GM12878 (cell line): ENCODE measurements at regions not wholly inside any gene's neighbourhood (a gene's known extent, or its start where the extent isn't known, plus 50 kb on each side); places are given as distances from the start of the nearest gene placed in this dataset.

Source experiments
- ATAC-seq: fragments of 200-7000 bp; cut with Tn5 transposase; 3 replicates; pipeline ENCODE4 v1.9.1; 2020; ENCODE audit warnings: mild to moderate bottlenecking, moderate library complexity
- BruUV-seq: library from RNA; stranded (reverse); fragments of 400-500 nt; replicated peaks from 2 replicates; lab custom pipeline; 2021; lab: Mats Ljungman, UMichigan
- CTCF ChIA-PET: fragments of 300-600 bp; sonication (Branson Sonifier 250); formaldehyde crosslinking; extraction: SDS; loops from one replicate; lab custom pipeline; 2021; ENCODE audit warnings: inconsistent platforms; lab: Yijun Ruan, JAX
- POLR2A ChIA-PET: fragments of 350-600 bp; formaldehyde crosslinking; extraction: SDS; loops from one replicate; lab custom pipeline; 2021; ENCODE audit warnings: inconsistent platforms; lab: Charles Lee
- RAD21 ChIA-PET: fragments of 300-600 bp; sonication (Branson Sonifier 250); formaldehyde crosslinking; loops from one replicate; lab custom pipeline; 2023; ENCODE audit warnings: antibody characterized with exemption; ENCODE audit not compliant: unreplicated experiment; lab: Charles Lee
- SMC1A ChIA-PET: fragments of 300-600 bp; sonication (Branson Sonifier 250); formaldehyde crosslinking; loops from one replicate; lab custom pipeline; 2023; ENCODE audit not compliant: unreplicated experiment, uncharacterized antibody; lab: Charles Lee
- DNase-seq: peaks from one replicate; pipeline ENCODE4 v3.0.0-alpha.2; 2011; ENCODE audit warnings: low read depth, low spot score
- FAIRE-seq: peaks from 3 replicates; lab custom pipeline; 2011; peaks lifted over from hg19 to GRCh38; lab: Jason Lieb, UNC
- H2AFZ ChIP-seq: 2 replicates; pipeline ENCODE4 v1.6.0; 2011; ENCODE audit warnings: low read depth, low read length, control low read depth; ENCODE audit not compliant: control insufficient read depth
- H3K27ac ChIP-seq: 2 replicates; pipeline ENCODE4 v1.5.1; 2011; ENCODE audit warnings: control low read depth; ENCODE audit not compliant: control insufficient read depth, insufficient read depth
- H3K27me3 ChIP-seq, 2 experiments: replicated peaks in 1 of 2; 2 replicates each; pipeline versions ENCODE4 v1.6.0 to v1.6.1; 2011; ENCODE audit warnings: low read length in 1 of 2; ENCODE audit not compliant: control insufficient read depth in 2 of 2, insufficient read depth in 2 of 2
- H3K36me3 ChIP-seq, 2 experiments: 2 replicates each; pipeline ENCODE4 v1.5.1; 2011; ENCODE audit warnings: low read length in 1 of 2; ENCODE audit not compliant: control insufficient read depth in 2 of 2, insufficient read depth in 2 of 2
- H3K4me1 ChIP-seq: 2 replicates; pipeline ENCODE4 v1.6.1; 2011; ENCODE audit warnings: mild to moderate bottlenecking, low read length, moderate library complexity, mixed read lengths; ENCODE audit not compliant: control insufficient read depth, insufficient read depth
- H3K4me2 ChIP-seq: 2 replicates; pipeline ENCODE4 v1.6.0; 2011; ENCODE audit warnings: control low read depth; ENCODE audit not compliant: control insufficient read depth, insufficient read depth
- H3K4me3 ChIP-seq: fragments of 200-600 bp; sonication (generic); 2 replicates; pipeline ENCODE4 v1.5.1; 2016
- H3K79me2 ChIP-seq: 2 replicates; pipeline ENCODE4 v1.6.0; 2011; ENCODE audit warnings: low read length; ENCODE audit not compliant: control insufficient read depth, insufficient read depth
- H3K9ac ChIP-seq: 2 replicates; pipeline ENCODE4 v1.8.0; 2011; ENCODE audit warnings: low read length, control low read depth, mixed read lengths; ENCODE audit not compliant: control insufficient read depth, insufficient read depth
- H3K9me3 ChIP-seq: replicated peaks from 3 replicates; pipeline ENCODE4 v1.5.1; 2011; ENCODE audit warnings: mild to moderate bottlenecking, low read length; ENCODE audit not compliant: control insufficient read depth, insufficient read depth
- H4K20me1 ChIP-seq: 2 replicates; pipeline ENCODE4 v1.6.0; 2011; ENCODE audit not compliant: control insufficient read depth, insufficient read depth
- ATF2 ChIP-seq: IDR thresholded peaks from 2 replicates; pipeline ENCODE4 v1.6.1; 2012; ENCODE audit warnings: low read length, inconsistent platforms
- ATF7 ChIP-seq: fragments of 450-650 bp; IDR thresholded peaks from 2 replicates; pipeline ENCODE4 v1.6.1; 2016; ENCODE audit warnings: low read depth, mild to moderate bottlenecking
- CBFB ChIP-seq: IDR thresholded peaks from 2 replicates; pipeline ENCODE4 v1.6.1; 2016; ENCODE audit warnings: antibody characterized with exemption, low read depth
- EED ChIP-seq: sonication (generic); IDR thresholded peaks from 2 replicates; pipeline ENCODE4 v1.6.1; 2016; ENCODE audit warnings: antibody characterized with exemption, low read depth
- EGR1 ChIP-seq, 2 experiments: IDR thresholded peaks; 1 replicate in 1 of 2; 2 replicates in 1 of 2; pipeline ENCODE4 v1.6.1; 2011 to 2012; ENCODE audit warnings: low read depth in 2 of 2, low read length in 2 of 2, borderline replicate concordance in 1 of 2, mild to moderate bottlenecking in 1 of 2, moderate library complexity in 1 of 2
- MEF2B ChIP-seq: fragments of 450-650 bp; IDR thresholded peaks from 2 replicates; pipeline ENCODE4 v1.6.1; 2018; ENCODE audit warnings: mild to moderate bottlenecking, moderate library complexity; ENCODE audit not compliant: partially characterized antibody, poor library complexity, severe bottlenecking
- MXI1 ChIP-seq: fragments of 150-350 bp; IDR thresholded peaks from 2 replicates; pipeline ENCODE4 v1.6.1; 2011; ENCODE audit warnings: low read depth, mild to moderate bottlenecking, inconsistent platforms, low read length, improper control_type of control experiment
- POLR2AphosphoS5 ChIP-seq: IDR thresholded peaks from 2 replicates; pipeline ENCODE4 v1.6.1; 2011; ENCODE audit warnings: mild to moderate bottlenecking, low read length, inconsistent platforms
- SMC3 ChIP-seq: IDR thresholded peaks from 2 replicates; pipeline ENCODE4 v1.6.1; 2011; ENCODE audit warnings: low read length, improper control_type of control experiment, borderline replicate concordance
- SREBF1 ChIP-seq: IDR thresholded peaks from 2 replicates; pipeline ENCODE4 v1.6.1; 2012; ENCODE audit warnings: mild to moderate bottlenecking, low read length
- STAT1 ChIP-seq: fragments of 450-650 bp; conservative IDR thresholded peaks from 2 replicates; pipeline ENCODE4 v1.6.1; 2014; ENCODE audit warnings: antibody characterized with exemption, mild to moderate bottlenecking
- SUPT20H ChIP-seq: IDR thresholded peaks from 2 replicates; pipeline ENCODE4 v1.6.1; 2011; ENCODE audit warnings: low read depth, mild to moderate bottlenecking, low read length, moderate library complexity, borderline replicate concordance; ENCODE audit not compliant: control insufficient read depth
- TCF12 ChIP-seq: IDR thresholded peaks from 2 replicates; pipeline ENCODE4 v1.6.1; 2011; ENCODE audit warnings: low read depth, mild to moderate bottlenecking, low read length
- ZNF207 ChIP-seq: fragments of 450-650 bp; IDR thresholded peaks from 2 replicates; pipeline ENCODE4 v1.6.1; 2014; ENCODE audit warnings: antibody characterized with exemption, mild to moderate bottlenecking, borderline replicate concordance
- ZNF217 ChIP-seq: fragments of 450-650 bp; IDR thresholded peaks from 2 replicates; pipeline ENCODE4 v1.6.1; 2017; ENCODE audit warnings: antibody characterized with exemption, mild to moderate bottlenecking
- ZNF622 ChIP-seq: fragments of 450-650 bp; IDR thresholded peaks from 2 replicates; pipeline ENCODE4 v1.6.1; 2017; ENCODE audit warnings: mild to moderate bottlenecking, inconsistent platforms
- WGBS: methylation state at CpG from one replicate; pipeline ENCODE4 v1.1.6; 2016; ENCODE audit warnings: low lambda C conversion rate; ENCODE audit not compliant: insufficient replicate concordance, insufficient coverage; ENCODE audit errors: missing lambda C conversion rate; 5-methylcytosine and 5-hydroxymethylcytosine counted together
- in situ Hi-C: fragments of 300-500 bp; cut with MboI; formaldehyde crosslinking; loops from 9 replicates; pipeline ENCODE4 v1.14.3; 2018; ENCODE audit warnings: mixed read lengths
- intact Hi-C: fragments of 100-400 bp; cut with micrococcal nuclease; formaldehyde crosslinking; loops from one replicate; pipeline ENCODE4 v1.14.2; 2022; ENCODE audit not compliant: unreplicated experiment

- intact Hi-C loops (no loop called here), in situ Hi-C loops (no loop called here)
- H3K27ac ChIP-seq = no peak overlapping the region
- H4K20me1 ChIP-seq = no peaks in the 10 kb centered on the region
- no peak overlapping the region for H3K4me2 ChIP-seq
- no peaks in the 10 kb centered on the region for H3K36me3 ChIP-seq
- H3K79me2 ChIP-seq = no peaks in the 10 kb centered on the region
- DNase-seq (no peak), ATAC-seq (peak; percentile 45), FAIRE-seq (no peak)
- ChIA-PET RAD21 (no interaction called here), SMC1A (no interaction called here), POLR2A (no interaction called here), CTCF (interaction anchor here (1.2 kb wide), 1 partner anchor 8 kb away, joined by 4 read pairs; no protein-coding TSS in a partner anchor)
- 3% methylated on average over 2 of the region's 2 CpGs for WGBS
- H2AFZ ChIP-seq = no peak overlapping the region
- H3K9me3 ChIP-seq = no peaks in the 10 kb centered on the region
- BruUV-seq = no TSS peak
- no peaks in the 10 kb centered on the region for H3K27me3 ChIP-seq
- H3K9ac ChIP-seq = no peak overlapping the region
- no peaks in the 10 kb centered on the region for H3K4me1 ChIP-seq
- no peak overlapping the region for H3K4me3 ChIP-seq
- no peak for TF ChIP-seq SUPT20H
- no peak for TF ChIP-seq CBFB
- no peak for TF ChIP-seq MXI1
Observed at GRCh38 chr9:16987026-16987425, 116.6 kb upstream of the BNC2 start.

DNA sequence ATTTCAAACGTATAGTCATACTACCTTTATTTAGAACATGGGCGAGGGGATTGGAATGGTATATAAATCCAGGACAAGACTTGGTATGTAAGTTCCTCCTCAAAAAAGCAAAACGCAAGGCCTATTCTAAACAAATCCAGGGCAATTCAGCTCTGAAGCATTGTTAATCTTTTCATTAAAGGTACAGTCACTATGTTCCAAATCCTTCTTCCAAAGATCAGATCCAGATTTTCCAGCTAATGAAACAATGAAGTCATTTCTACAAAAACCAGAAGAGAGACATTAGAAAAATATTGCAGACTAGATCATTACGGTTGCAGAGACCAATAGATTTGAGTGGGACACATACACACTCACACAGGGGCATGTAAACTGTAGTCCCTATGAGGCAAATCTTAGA lies 116.1 kb upstream of the BNC2 start:
- H3K79me2 ChIP-seq = no peaks in the 10 kb centered on the region
- no TSS peak for BruUV-seq
- intact Hi-C loops (no loop called here), in situ Hi-C loops (no loop called here)
- no peaks in the 10 kb centered on the region for H3K27me3 ChIP-seq
- H4K20me1 ChIP-seq = no peaks in the 10 kb centered on the region
- ChIA-PET RAD21 (no interaction called here), SMC1A (no interaction called here), CTCF (interaction anchor here (1.2 kb wide), 1 partner anchor 9 kb away, joined by 4 read pairs; no protein-coding TSS in a partner anchor), POLR2A (no interaction called here)
- DNase-seq (no peak), ATAC-seq (no peak), FAIRE-seq (no peak)
- no peaks in the 10 kb centered on the region for H3K36me3 ChIP-seq
- H3K4me2 ChIP-seq = no peak overlapping the region
- H3K9me3 ChIP-seq = no peaks in the 10 kb centered on the region
- H3K4me1 ChIP-seq = no peaks in the 10 kb centered on the region
- no peak overlapping the region for H3K4me3 ChIP-seq
- H2AFZ ChIP-seq = no peak overlapping the region
- TF ChIP-seq EED (no peak), STAT1 (no peak), EGR1 (IDR thresholded peaks at IDR 0.05; ENCODE audit: borderline replicate concordance in 1 of 2, low read depth in 2 of 2, low read length in 2 of 2) (no peak), ZNF217 (no peak), ATF2 (no peak), TCF12 (no peak), ATF7 (no peak), SMC3 (no peak), SREBF1 (no peak), MEF2B (no peak), ZNF622 (no peak), ZNF207 (no peak), POLR2AphosphoS5 (no peak)
- no peak overlapping the region for H3K9ac ChIP-seq
- 28% methylated on average over 4 of the region's 4 CpGs for WGBS
- no peak overlapping the region for H3K27ac ChIP-seq
